ENCODE measurements at regions not wholly inside any gene's neighbourhood (a gene's known extent, or its start where the extent isn't known, plus 50 kb on each side); places are given as distances from the start of the nearest gene placed in this dataset.

- no peaks in the 10 kb centered on the region for H3K4me1 ChIP-seq (ENCODE audit: control insufficient read depth, low read length)
- no peak overlapping the region for H3K4me2 ChIP-seq (ENCODE audit: low read length)
- no peak overlapping the region for H3K27ac ChIP-seq (ENCODE audit: low read depth, low read length)
- H3K27me3 ChIP-seq (ENCODE audit: control insufficient read depth, low read length): no peaks in the 10 kb centered on the region
- no peaks in the 10 kb centered on the region for H4K20me1 ChIP-seq (ENCODE audit: control insufficient read depth, insufficient read depth, low read depth, low read length)
- H3K9me3 ChIP-seq (ENCODE audit: control insufficient read depth, insufficient read depth, low read length): peaks cover 9% of the 10 kb centered on the region; the same call in 1 of the 2 replicates
- H3K79me2 ChIP-seq (ENCODE audit: control insufficient read depth, low read length): no peaks in the 10 kb centered on the region
- H3F3A ChIP-seq (ENCODE audit: control insufficient read depth, insufficient read depth): no peaks in the 10 kb centered on the region
- TF ChIP-seq EZH2phosphoT487 (IDR thresholded peaks at IDR 0.05; ENCODE audit: borderline replicate concordance, low read length) (no peak), CTCF (IDR thresholded peaks at IDR 0.05; ENCODE audit: low read depth, low read length, poor library complexity, severe bottlenecking) (no peak)
- no peak overlapping the region for H3K4me3 ChIP-seq (ENCODE audit: low read length)
- H3K9me2 ChIP-seq (replicated peaks; ENCODE audit: control insufficient read depth, low read length): no peaks in the 10 kb centered on the region
- H3K36me3 ChIP-seq (ENCODE audit: control insufficient read depth, low read length): no peaks in the 10 kb centered on the region
Measured at GRCh38 chr11:97460091-97460490, 1070.3 kb downstream of the JRKL start.

- Histone ChIP-seq H3K4me3 (ENCODE audit: low read length) (no peak overlapping the region), H3K27ac (ENCODE audit: low read depth, low read length) (no peak overlapping the region), H4K20me1 (ENCODE audit: control insufficient read depth, insufficient read depth, low read depth, low read length) (no peaks in the 10 kb centered on the region), H3K4me1 (ENCODE audit: control insufficient read depth, low read length) (no peaks in the 10 kb centered on the region), H3K27me3 (ENCODE audit: control insufficient read depth, low read length) (no peaks in the 10 kb centered on the region), H3K9me2 (replicated peaks; ENCODE audit: control insufficient read depth, low read length) (no peaks in the 10 kb centered on the region), H3K36me3 (ENCODE audit: control insufficient read depth, low read length) (no peaks in the 10 kb centered on the region), H3F3A (ENCODE audit: control insufficient read depth, insufficient read depth) (no peaks in the 10 kb centered on the region), H3K4me2 (ENCODE audit: low read length) (no peak overlapping the region), H3K9me3 (ENCODE audit: control insufficient read depth, insufficient read depth, low read length) (peaks cover 9% of the 10 kb centered on the region; the same call in 1 of the 2 replicates), H3K79me2 (ENCODE audit: control insufficient read depth, low read length) (no peaks in the 10 kb centered on the region)
- TF ChIP-seq CTCF (IDR thresholded peaks at IDR 0.05; ENCODE audit: low read depth, low read length, poor library complexity, severe bottlenecking): no peak
- TF ChIP-seq EZH2phosphoT487 (IDR thresholded peaks at IDR 0.05; ENCODE audit: borderline replicate concordance, low read length): no peak
Measured at GRCh38 chr11:97461044-97461880, 1071.4 kb downstream of the JRKL start.

- Histone ChIP-seq H3K36me3 (ENCODE audit: control insufficient read depth, low read length) (no peaks in the 10 kb centered on the region), H3K4me1 (ENCODE audit: control insufficient read depth, low read length) (no peaks in the 10 kb centered on the region), H4K20me1 (ENCODE audit: control insufficient read depth, insufficient read depth, low read depth, low read length) (no peaks in the 10 kb centered on the region), H3K9me2 (replicated peaks; ENCODE audit: control insufficient read depth, low read length) (no peaks in the 10 kb centered on the region), H3K4me2 (ENCODE audit: low read length) (no peak overlapping the region), H3K27ac (ENCODE audit: low read depth, low read length) (no peak overlapping the region), H3K4me3 (ENCODE audit: low read length) (no peak overlapping the region), H3K27me3 (ENCODE audit: control insufficient read depth, low read length) (no peaks in the 10 kb centered on the region), H3K9me3 (ENCODE audit: control insufficient read depth, insufficient read depth, low read length) (peaks cover 9% of the 10 kb centered on the region; the same call in 1 of the 2 replicates), H3K79me2 (ENCODE audit: control insufficient read depth, low read length) (no peaks in the 10 kb centered on the region), H3F3A (ENCODE audit: control insufficient read depth, insufficient read depth) (no peaks in the 10 kb centered on the region)
- no peak for TF ChIP-seq EZH2phosphoT487 (IDR thresholded peaks at IDR 0.05; ENCODE audit: borderline replicate concordance, low read length)
- TF ChIP-seq CTCF (IDR thresholded peaks at IDR 0.05; ENCODE audit: low read depth, low read length, poor library complexity, severe bottlenecking): no peak
Measured at GRCh38 chr11:97461934-97462333, 1072.1 kb downstream of the JRKL start.
